HG03571 (cell line): ENCODE measurements at regions not wholly inside any gene's neighbourhood (a gene's known extent, or its start where the extent isn't known, plus 50 kb on each side); places are given as distances from the start of the nearest gene placed in this dataset.

Experiments used
- ATAC-seq: cut with Tn5 transposase; IDR thresholded peaks from one replicate; pipeline ENCODE4 v1.9.1; 2021; ENCODE audit not compliant: unreplicated experiment

- ATAC-seq = no peak
Measured at GRCh38 chr10:62652564-62652963, 152.0 kb upstream of the ADO start.

GRCh38 chr10:62653254-62653653, 151.3 kb upstream of the ADO start:
- ATAC-seq = peak; percentile 77

- ATAC-seq = no peak
Measured at GRCh38 chr10:62654966-62655336, 149.6 kb upstream of the ADO start.

GRCh38 chr10:62655337-62655994, 149.1 kb upstream of the ADO start:
- ATAC-seq = peak; percentile 85

- ATAC-seq = no peak
Measured at GRCh38 chr10:62657244-62657835, 147.2 kb upstream of the ADO start.

GRCh38 chr10:62658516-62658915, 146.0 kb upstream of the ADO start:
- no peak for ATAC-seq

DNA sequence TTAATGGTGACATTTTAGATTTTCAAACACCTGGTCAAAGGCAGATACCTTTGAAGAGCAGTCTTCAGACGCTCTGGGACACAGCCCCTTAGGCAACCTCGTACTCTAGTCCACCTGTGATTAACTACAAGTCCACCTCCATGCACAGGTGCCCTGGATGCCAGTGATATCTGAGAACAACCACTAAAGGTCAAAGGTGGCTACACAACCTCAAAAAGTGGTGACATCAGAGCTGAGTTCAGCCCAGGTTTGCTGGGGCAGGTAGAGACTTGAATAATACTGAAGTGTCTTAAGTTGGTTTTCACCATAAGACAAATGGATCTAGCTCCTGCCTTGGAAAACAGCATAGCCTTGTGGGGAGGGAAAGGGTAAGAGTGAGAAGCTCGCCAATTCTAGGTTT, 143.4 kb upstream of the ADO start:
- no peak for ATAC-seq

DNA sequence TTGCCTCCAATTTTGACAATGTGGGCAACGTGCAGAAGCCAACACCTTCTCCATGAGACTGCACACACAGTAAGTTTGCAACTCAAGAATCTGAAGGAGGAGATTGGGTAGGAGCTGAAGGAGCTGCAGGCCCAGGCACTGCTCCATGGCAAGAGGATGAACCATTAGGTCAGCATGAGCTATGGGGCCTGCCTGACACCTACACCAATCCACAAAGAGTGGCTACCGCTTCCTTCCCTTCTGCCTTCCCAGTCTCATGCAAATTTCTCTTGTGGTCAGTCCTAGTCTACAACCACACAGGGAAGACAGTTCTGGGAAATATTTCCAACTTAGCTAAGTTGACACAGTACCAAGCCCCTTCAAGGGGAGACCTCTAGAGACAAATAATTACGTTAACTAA, 142.0 kb upstream of the ADO start:
- no peak for ATAC-seq

DNA sequence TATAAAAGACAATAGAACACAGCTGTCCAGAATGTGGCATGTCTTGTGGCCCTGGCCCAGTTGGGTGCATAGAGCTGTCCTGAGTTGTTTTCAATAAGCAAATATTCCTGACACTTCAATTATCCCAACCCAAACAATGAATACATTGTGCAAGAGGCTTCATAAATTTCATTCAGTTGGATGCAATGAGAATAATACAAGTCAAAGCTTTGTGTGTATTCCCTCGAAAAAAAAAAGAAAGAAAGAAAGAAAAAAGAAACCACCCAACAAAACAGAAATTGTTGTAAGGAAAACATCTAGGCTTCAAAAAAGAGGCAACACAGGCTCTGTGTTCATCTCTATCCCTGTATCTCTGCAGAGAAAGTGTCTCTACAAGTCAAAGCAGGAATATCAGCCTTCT, 138.7 kb upstream of the ADO start:
- no peak for ATAC-seq

DNA sequence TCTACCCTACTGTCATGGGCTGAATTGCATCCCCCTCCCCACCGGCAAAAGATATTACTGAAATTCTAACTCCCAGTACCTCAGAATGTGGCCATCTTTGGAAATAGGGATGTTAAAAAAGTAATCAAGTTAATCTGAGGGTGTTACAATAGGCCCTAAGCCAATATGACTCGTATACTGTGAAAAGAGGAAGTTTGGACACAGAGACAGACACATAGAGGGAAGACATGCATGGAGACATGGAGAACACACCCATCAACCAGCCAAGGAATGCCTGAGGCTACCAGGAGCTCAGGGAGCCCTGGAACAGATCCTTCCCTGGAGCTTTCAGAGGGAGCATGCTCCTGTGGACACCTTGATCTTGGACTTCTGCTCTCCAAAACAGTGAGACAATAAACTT, 138.2 kb upstream of the ADO start:
- ATAC-seq = no peak

- no peak for ATAC-seq
Measured at GRCh38 chr10:62669341-62669740, 135.2 kb upstream of the ADO start.

DNA sequence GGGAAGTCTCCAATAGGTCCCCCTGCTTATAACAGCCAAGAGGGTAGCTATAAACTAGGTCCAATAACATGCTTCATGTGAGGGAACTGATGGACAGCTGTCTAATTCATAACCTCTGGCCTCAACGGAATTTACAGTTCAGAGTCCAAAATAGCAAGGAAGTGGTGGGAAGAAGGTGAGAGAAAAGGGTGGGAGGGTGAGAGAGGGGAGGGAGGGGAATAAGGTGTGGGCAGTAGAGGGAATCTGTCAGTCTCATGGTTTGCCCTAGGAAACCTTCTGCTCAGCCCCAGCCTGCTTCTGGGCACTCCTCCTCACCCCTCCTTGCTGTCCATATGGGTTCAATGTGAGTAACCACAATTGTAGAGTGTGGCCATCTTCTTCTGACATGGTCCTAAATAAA, 133.4 kb upstream of the ADO start:
- no peak for ATAC-seq

DNA sequence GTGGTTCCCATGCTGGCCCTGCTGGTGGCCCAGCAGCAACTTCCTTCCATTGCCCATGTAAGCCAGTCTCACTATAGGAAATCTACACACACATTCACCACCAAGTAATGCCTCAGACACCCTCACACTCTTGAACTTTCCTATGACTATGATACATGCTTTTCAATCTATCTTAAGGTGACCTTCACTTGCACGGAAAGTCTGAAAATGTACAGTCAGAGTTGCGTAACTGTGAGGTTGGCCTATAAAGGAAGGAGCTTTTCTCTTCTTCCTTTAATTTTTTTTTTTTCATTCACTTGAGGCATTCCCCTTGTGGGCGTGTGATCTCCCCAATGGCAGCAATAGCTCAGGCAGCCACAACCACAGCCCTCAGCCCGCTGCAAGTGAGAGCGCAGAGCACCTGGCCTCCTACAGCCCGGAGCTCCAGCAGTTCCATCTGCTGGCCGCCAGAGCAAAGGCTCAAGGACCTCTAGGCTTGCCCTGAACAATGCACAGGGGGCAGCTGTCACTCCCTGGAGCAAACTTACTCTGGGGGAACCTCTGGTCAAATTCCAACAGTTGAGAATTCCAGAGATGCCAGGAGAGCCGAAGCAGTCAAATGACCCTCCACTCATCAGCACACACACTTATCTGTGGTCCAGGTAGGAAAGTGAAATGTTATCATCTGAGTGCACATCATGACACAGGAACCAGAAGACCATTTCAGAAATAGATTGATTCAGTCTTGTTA, 123.1 kb upstream of the ADO start:
- peak; percentile 95 for ATAC-seq

- ATAC-seq = no peak
Measured at GRCh38 chr10:62684911-62685310, 119.6 kb upstream of the ADO start.

- no peak for ATAC-seq
Measured at GRCh38 chr10:62687230-62687748, 117.2 kb upstream of the ADO start.

- no peak for ATAC-seq
Measured at GRCh38 chr10:62688971-62689700, 115.4 kb upstream of the ADO start.

- peak; percentile 40 for ATAC-seq
Measured at GRCh38 chr10:62689712-62690111, 114.8 kb upstream of the ADO start.

DNA sequence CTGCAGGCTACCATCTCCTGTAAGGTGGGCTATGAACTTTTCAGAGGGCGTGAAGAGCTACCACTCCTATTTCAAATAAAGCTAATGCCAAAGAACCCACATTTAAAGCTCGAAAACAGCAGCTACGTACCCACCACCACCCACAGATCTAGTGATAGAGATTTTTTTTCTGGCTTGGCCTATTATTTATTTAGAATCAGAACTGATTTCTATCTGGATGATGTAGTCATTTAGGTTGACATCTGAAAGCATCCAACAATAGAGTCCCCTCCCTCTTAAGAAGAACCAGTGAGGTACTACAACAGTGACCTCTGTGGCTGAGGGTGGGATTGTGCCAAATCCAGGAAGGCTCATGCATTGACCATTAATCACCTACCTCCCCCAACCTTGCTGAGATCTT, 113.8 kb upstream of the ADO start:
- no peak for ATAC-seq

GRCh38 chr10:62691336-62691735, 113.2 kb upstream of the ADO start:
- ATAC-seq = no peak

DNA sequence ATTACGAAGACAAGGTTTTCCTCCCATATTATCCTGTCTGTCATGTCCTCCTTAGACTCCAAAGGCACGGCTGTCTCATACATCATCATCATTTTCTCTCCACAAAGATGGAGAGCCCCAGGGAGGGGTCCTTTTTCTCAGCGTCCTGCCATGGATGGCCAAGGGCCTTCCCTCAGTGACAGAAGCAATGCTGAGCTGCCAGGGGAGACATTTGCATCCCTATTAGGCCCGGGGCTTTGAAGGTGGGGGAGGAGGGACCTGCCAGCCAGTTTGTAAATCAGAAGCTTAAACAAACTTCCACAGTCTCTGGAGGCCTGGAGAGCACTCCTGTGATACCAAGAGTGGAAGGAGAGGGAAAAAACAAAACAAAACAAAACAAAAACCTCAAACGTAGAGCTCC, 112.4 kb upstream of the ADO start:
- no peak for ATAC-seq

- ATAC-seq = no peak
Measured at GRCh38 chr10:62693306-62693705, 111.2 kb upstream of the ADO start.
